Natural killer cell (primary cell): ENCODE measurements at regions not wholly inside any gene's neighbourhood (a gene's known extent, or its start where the extent isn't known, plus 50 kb on each side); places are given as distances from the start of the nearest gene placed in this dataset.
"Not testable (repeated sequence)": the region's sequence is repeated elsewhere in the genome, so short reads cannot be mapped to it uniquely, and the experiment has no call there.

ENCODE experiments used
- ATAC-seq, 3 donors: fragments of 150-1000 bp in 2 of 3; fragments of 200-7000 bp in 1 of 3; cut with Tn5 transposase; 1 replicate in 1 of 3; 2 replicates in 2 of 3; pipeline ENCODE4 v1.10.0; 2021; ENCODE audit warnings: mild to moderate bottlenecking in 2 of 3, moderate library complexity in 2 of 3
- DNase-seq, 2 donors: peaks; one replicate each; pipeline versions ENCODE4 v3.0.0 to v3.0.0-alpha.2; 2013 to 2021; ENCODE audit warnings: mixed read lengths in 1 of 2
- H3K27ac ChIP-seq: one replicate; pipeline ENCODE4 v1.5.1; 2013; ENCODE audit warnings: mild to moderate bottlenecking, low read length
- H3K27me3 ChIP-seq: one replicate; pipeline ENCODE4 v1.6.1; 2013; ENCODE audit warnings: low read length; ENCODE audit not compliant: control insufficient read depth, insufficient read depth
- H3K36me3 ChIP-seq: one replicate; pipeline ENCODE4 v1.6.1; 2013; ENCODE audit warnings: low read length; ENCODE audit not compliant: control insufficient read depth, insufficient read depth
- H3K4me1 ChIP-seq: one replicate; pipeline ENCODE4 v1.6.1; 2013; ENCODE audit warnings: low read length; ENCODE audit not compliant: control insufficient read depth, insufficient read depth
- H3K4me3 ChIP-seq: one replicate; pipeline ENCODE4 v1.5.1; 2013; ENCODE audit warnings: low read length
- H3K9me3 ChIP-seq: one replicate; pipeline ENCODE4 v1.6.1; 2013; ENCODE audit warnings: low read length; ENCODE audit not compliant: control insufficient read depth, insufficient read depth
- H3K27ac Mint-ChIP-seq, 2 donors: one replicate each; pipeline ENCODE4 v1.8.0; 2022; ENCODE audit warnings: mild to moderate bottlenecking in 2 of 2, mixed read lengths in 2 of 2, moderate library complexity in 1 of 2
- H3K27me3 Mint-ChIP-seq, 2 donors: one replicate each; pipeline ENCODE4 v1.8.0; 2022; ENCODE audit warnings: low read depth in 2 of 2, mixed read lengths in 2 of 2
- H3K36me3 Mint-ChIP-seq: one replicate; pipeline ENCODE4 v1.8.0; 2022; ENCODE audit warnings: mixed read lengths
- H3K4me1 Mint-ChIP-seq, 2 donors: one replicate each; pipeline ENCODE4 v1.8.0; 2022; ENCODE audit warnings: mixed read lengths in 2 of 2
- H3K4me3 Mint-ChIP-seq: one replicate; pipeline ENCODE4 v1.8.0; 2022; ENCODE audit warnings: mild to moderate bottlenecking, moderate library complexity, mixed read lengths
- H3K9me3 Mint-ChIP-seq, 2 donors: one replicate each; pipeline ENCODE4 v1.8.0; 2022; ENCODE audit warnings: mixed read lengths in 2 of 2
- WGBS: methylation state at CpG from one replicate; pipeline ENCODE4 v1.1.7; 2013; ENCODE audit warnings: missing lambda C conversion rate; ENCODE audit not compliant: insufficient coverage; 5-methylcytosine and 5-hydroxymethylcytosine counted together
- intact Hi-C: fragments of 100-400 bp; cut with micrococcal nuclease; formaldehyde crosslinking; loops from one replicate; pipeline ENCODE4 v1.14.2; 2022
- TF ChIP-seq, protein P1 (sequence below): fragments of 200-600 bp; IDR thresholded peaks from one replicate; pipeline ENCODE4 v1.8.0; 2022; ENCODE audit warnings: antibody characterized with exemption

DNA sequence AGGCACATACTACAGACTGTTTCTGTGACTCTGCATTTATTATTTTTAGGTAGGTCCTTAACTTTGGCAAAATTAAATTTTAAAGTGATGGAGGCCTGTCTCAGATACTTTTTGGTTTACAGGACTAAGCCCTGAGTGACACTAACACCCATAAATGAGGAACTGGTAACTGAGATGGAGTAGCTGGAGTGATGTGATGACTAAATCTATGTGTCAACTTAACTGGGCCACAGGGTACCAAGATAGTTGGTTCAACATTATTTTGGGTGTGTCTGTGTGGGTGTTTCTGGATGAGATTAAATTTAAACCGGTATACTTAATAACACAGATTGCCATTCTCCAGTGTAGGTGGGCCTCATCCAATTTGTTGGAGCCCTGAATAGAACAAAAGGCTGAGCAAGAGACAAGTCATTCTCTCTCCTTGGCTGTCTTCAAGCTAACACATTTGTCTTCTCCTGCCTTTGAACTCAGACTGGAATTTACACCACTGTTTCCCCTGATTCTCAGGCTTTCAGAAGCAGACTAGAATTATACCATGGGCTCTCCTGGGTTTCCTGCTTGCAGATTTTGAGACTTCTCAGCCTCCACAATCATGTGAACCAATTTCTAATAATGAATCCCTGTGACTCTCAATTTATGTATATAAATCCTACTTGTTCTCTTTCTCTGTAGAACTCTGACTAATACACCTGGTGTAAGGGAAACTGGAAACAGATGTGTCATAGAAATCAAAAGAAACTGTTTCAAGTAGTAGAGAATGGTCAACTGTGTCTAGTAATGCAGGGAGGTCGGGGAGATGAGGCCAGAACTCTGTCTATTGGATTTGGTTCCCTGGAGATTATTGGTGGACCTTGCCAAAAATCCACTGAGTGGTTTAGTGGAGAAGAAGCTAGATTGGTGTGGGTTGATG is 579.2 kb downstream of the EPM2A start:
- Histone ChIP-seq H3K27me3 (no peaks in the 10 kb centered on the region), H3K4me1 (no peaks in the 10 kb centered on the region), H3K4me3 (no peak overlapping the region), H3K9me3 (peaks cover 12% of the 10 kb centered on the region), H3K36me3 (no peaks in the 10 kb centered on the region), H3K27ac (no peak overlapping the region)
- ATAC-seq (no peak), DNase-seq (no peak)
- WGBS: 64% methylated on average over 2 of the region's 2 CpGs
- Mint-ChIP-seq H3K36me3 (peaks cover 5% of the 10 kb centered on the region), H3K27ac (no peak overlapping the region), H3K9me3 (peaks cover 0 to 5% of the 10 kb centered on the region in 2 donors), H3K4me3 (no peak overlapping the region), H3K27me3 (no peaks in the 10 kb centered on the region), H3K4me1 (no peaks in the 10 kb centered on the region)
- TF ChIP-seq, protein P1, sequence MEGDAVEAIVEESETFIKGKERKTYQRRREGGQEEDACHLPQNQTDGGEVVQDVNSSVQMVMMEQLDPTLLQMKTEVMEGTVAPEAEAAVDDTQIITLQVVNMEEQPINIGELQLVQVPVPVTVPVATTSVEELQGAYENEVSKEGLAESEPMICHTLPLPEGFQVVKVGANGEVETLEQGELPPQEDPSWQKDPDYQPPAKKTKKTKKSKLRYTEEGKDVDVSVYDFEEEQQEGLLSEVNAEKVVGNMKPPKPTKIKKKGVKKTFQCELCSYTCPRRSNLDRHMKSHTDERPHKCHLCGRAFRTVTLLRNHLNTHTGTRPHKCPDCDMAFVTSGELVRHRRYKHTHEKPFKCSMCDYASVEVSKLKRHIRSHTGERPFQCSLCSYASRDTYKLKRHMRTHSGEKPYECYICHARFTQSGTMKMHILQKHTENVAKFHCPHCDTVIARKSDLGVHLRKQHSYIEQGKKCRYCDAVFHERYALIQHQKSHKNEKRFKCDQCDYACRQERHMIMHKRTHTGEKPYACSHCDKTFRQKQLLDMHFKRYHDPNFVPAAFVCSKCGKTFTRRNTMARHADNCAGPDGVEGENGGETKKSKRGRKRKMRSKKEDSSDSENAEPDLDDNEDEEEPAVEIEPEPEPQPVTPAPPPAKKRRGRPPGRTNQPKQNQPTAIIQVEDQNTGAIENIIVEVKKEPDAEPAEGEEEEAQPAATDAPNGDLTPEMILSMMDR: no peak
- intact Hi-C loops: no loop called here

- H3K27ac ChIP-seq, intact Hi-C loops, H3K27ac Mint-ChIP-seq, H3K9me3 Mint-ChIP-seq, H3K4me1 Mint-ChIP-seq, H3K27me3 ChIP-seq, H3K36me3 Mint-ChIP-seq, H3K36me3 ChIP-seq, ATAC-seq, H3K27me3 Mint-ChIP-seq, DNase-seq, H3K4me3 ChIP-seq, H3K4me1 ChIP-seq: not testable (repeated sequence)
- H3K9me3 ChIP-seq: peaks cover 12% of the 10 kb centered on the region
- WGBS: 100% methylated on average over 1 of the region's 1 CpG
- peak overlapping the region; percentile 53 for H3K4me3 Mint-ChIP-seq
These were observed 576.7 kb downstream of the EPM2A start for GRCh38 chr6:145158636-145159035.

DNA sequence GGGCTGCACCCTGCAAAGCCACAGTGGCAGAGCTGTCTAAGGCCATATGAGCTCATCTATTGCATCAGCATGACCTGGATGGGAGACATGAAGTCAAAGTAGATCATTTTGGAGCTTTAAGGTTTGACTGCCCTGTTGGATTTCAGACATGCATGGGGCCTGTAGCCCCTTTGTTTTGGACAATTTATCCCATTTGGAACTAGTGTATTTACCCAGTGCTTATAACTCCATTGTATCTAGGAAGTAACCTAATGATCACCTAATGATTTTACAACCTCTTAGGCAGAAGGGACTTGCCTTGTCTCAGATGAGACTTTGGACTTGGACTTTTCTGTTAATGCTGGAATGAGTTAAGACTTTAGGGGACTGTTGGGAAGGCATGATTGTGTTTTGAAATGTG is 575.4 kb downstream of the EPM2A start:
- peaks cover 3 to 5% of the 10 kb centered on the region in 2 donors for H3K9me3 Mint-ChIP-seq
- TF ChIP-seq, protein P1: no peak
- no peak overlapping the region for H3K4me3 Mint-ChIP-seq
- H3K9me3 ChIP-seq: peaks cover 12% of the 10 kb centered on the region
- DNase-seq (no peak), ATAC-seq (no peak)
- intact Hi-C loops: no loop called here
- H3K27ac ChIP-seq: no peak overlapping the region
- H3K4me3 ChIP-seq: no peak overlapping the region
- no peak overlapping the region for H3K27ac Mint-ChIP-seq
- H3K27me3 Mint-ChIP-seq: no peaks in the 10 kb centered on the region
- no peaks in the 10 kb centered on the region for H3K36me3 ChIP-seq
- H3K36me3 Mint-ChIP-seq: peaks cover 5% of the 10 kb centered on the region
- no peaks in the 10 kb centered on the region for H3K4me1 ChIP-seq
- H3K4me1 Mint-ChIP-seq: no peaks in the 10 kb centered on the region
- no peaks in the 10 kb centered on the region for H3K27me3 ChIP-seq

DNA sequence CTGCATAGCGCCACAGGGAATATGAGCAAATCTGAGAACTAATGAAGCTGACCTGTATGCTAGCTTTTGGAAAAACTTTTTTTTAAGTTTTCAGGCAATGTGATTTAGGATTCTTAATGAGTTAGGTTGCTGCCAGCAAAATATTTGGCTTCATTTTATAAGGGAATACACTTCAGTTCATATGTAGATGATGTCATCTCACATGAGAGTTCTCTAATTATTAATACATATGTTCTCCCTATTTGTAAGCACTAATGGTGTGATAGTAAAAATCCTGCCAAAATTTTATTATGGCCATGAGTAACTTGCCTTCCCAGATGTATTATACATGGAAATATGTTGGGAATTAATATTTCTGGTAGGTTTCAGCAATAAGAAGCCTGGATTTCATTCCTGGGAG is 573.8 kb downstream of the EPM2A start:
- Mint-ChIP-seq H3K36me3 (peaks cover 5% of the 10 kb centered on the region), H3K27ac (no peak overlapping the region), H3K4me3 (no peak overlapping the region), H3K4me1 (no peaks in the 10 kb centered on the region), H3K27me3 (no peaks in the 10 kb centered on the region), H3K9me3 (peaks cover 3 to 5% of the 10 kb centered on the region in 2 donors)
- DNase-seq (no peak), ATAC-seq (no peak)
- Histone ChIP-seq H3K9me3 (peaks cover 12% of the 10 kb centered on the region), H3K27me3 (no peaks in the 10 kb centered on the region), H3K36me3 (no peaks in the 10 kb centered on the region), H3K4me1 (no peaks in the 10 kb centered on the region), H3K27ac (no peak overlapping the region), H3K4me3 (no peak overlapping the region)
- TF ChIP-seq, protein P1: no peak
- intact Hi-C loops: no loop called here
- WGBS: 100% methylated on average over 1 of the region's 1 CpG
